H1 (cell line): ENCODE measurements at regions not wholly inside any gene's neighbourhood (a gene's known extent, or its start where the extent isn't known, plus 50 kb on each side); places are given as distances from the start of the nearest gene placed in this dataset.

Experiments used
- CTCF ChIA-PET: fragments of 300-600 bp; sonication (Branson Sonifier 250); formaldehyde crosslinking; loops from one replicate; lab custom pipeline; 2021; ENCODE audit not compliant: partially characterized antibody; lab: Charles Lee
- POLR2A ChIA-PET: fragments of 300-600 bp; sonication (Branson Sonifier 250); formaldehyde crosslinking; loops from one replicate; lab custom pipeline; 2021; ENCODE audit warnings: inconsistent platforms; ENCODE audit not compliant: partially characterized antibody; lab: Charles Lee
- DNase-seq, 2 experiments: peaks; one replicate each; pipeline versions ENCODE4 v3.0.0 to v3.0.0-alpha.2; 2010 to 2022; ENCODE audit warnings: low spot score in 2 of 2, low read depth in 1 of 2, mixed read lengths in 1 of 2
- FAIRE-seq: peaks from 2 replicates; lab custom pipeline; 2011; peaks lifted over from hg19 to GRCh38; lab: Jason Lieb, UNC
- H2AFZ ChIP-seq: 2 replicates; pipeline ENCODE4 v1.8.1; 2012; ENCODE audit warnings: low read length, inconsistent platforms
- H2AK5ac ChIP-seq: 2 replicates; pipeline ENCODE4 v1.6.1; 2013; ENCODE audit warnings: low read depth, low read length
- H2BK120ac ChIP-seq: replicated peaks from 2 replicates; pipeline ENCODE3; 2013; ENCODE audit warnings: low read depth, low read length, inconsistent platforms
- H2BK12ac ChIP-seq: 2 replicates; pipeline ENCODE4 v1.6.1; 2013; ENCODE audit warnings: low read depth, low read length
- H2BK15ac ChIP-seq: 2 replicates; pipeline ENCODE4 v1.6.1; 2013; ENCODE audit warnings: low read length
- H2BK20ac ChIP-seq: 2 replicates; pipeline ENCODE4 v1.6.1; 2013; ENCODE audit warnings: low read length
- H2BK5ac ChIP-seq: 2 replicates; pipeline ENCODE4 v1.6.1; 2013; ENCODE audit warnings: low read depth, low read length
- H3K14ac ChIP-seq: 2 replicates; pipeline ENCODE4 v1.6.1; 2013; ENCODE audit warnings: inconsistent platforms; ENCODE audit not compliant: insufficient read length
- H3K18ac ChIP-seq: 2 replicates; pipeline ENCODE4 v1.6.1; 2013; ENCODE audit warnings: low read length; ENCODE audit errors: extremely low read depth
- H3K23ac ChIP-seq: 2 replicates; pipeline ENCODE4 v1.6.1; 2013; ENCODE audit warnings: inconsistent platforms; ENCODE audit not compliant: insufficient read length
- H3K23me2 ChIP-seq: 2 replicates; pipeline ENCODE4 v1.6.1; 2013; ENCODE audit warnings: low read depth, low read length
- H3K27ac ChIP-seq: 2 replicates; pipeline ENCODE4 v1.6.1; 2011; ENCODE audit warnings: low read depth, low read length, inconsistent platforms
- H3K27me3 ChIP-seq, 4 experiments: replicated peaks in 1 of 4; 1 replicate in 1 of 4; 2 replicates in 3 of 4; pipeline versions ENCODE4 v1.6.1 to v1.8.1; 2011 to 2013; ENCODE audit warnings: low read length in 3 of 4, mild to moderate bottlenecking in 3 of 4, inconsistent platforms in 2 of 4, mixed read lengths in 2 of 4, moderate library complexity in 1 of 4; ENCODE audit not compliant: control insufficient read depth in 3 of 4, insufficient read depth in 3 of 4; ENCODE audit errors: extremely low read depth in 1 of 4
- H3K36me3 ChIP-seq, 4 experiments: 2 replicates each; pipeline versions ENCODE4 v1.6.1 to v1.8.1; 2011 to 2013; ENCODE audit warnings: mild to moderate bottlenecking in 4 of 4, low read length in 3 of 4, moderate library complexity in 2 of 4, control low read depth in 1 of 4, inconsistent platforms in 1 of 4; ENCODE audit not compliant: insufficient read depth in 4 of 4, control insufficient read depth in 2 of 4
- H3K4ac ChIP-seq: replicated peaks from 2 replicates; pipeline ENCODE3; 2013; ENCODE audit warnings: low read length, low read depth, mixed read lengths, inconsistent platforms; ENCODE audit not compliant: insufficient read length
- H3K4me1 ChIP-seq, 4 experiments: replicated peaks in 1 of 4; 1 replicate in 1 of 4; 2 replicates in 3 of 4; pipeline versions ENCODE4 v1.6.1 to v1.8.1; 2011 to 2013; ENCODE audit warnings: low read length in 3 of 4, inconsistent platforms in 2 of 4, mixed read lengths in 1 of 4; ENCODE audit not compliant: insufficient read depth in 4 of 4, control insufficient read depth in 3 of 4
- H3K4me2 ChIP-seq, 2 experiments: 2 replicates each; pipeline versions ENCODE4 v1.6.1 to v1.8.1; 2011 to 2013; ENCODE audit warnings: low read depth in 2 of 2, low read length in 2 of 2, control low read depth in 1 of 2, inconsistent platforms in 1 of 2, mild to moderate bottlenecking in 1 of 2; ENCODE audit not compliant: insufficient read depth in 1 of 2
- H3K4me3 ChIP-seq, 4 experiments: fragments of 200-600, 300-600 bp in 1 of 4; sonication (generic), shearing (Covaris generic), sonication (Bioruptor Twin) in 1 of 4; 2 replicates each; pipeline versions ENCODE4 v1.5.1 to v1.8.1; 2011 to 2016; ENCODE audit warnings: low read length in 4 of 4, low read depth in 3 of 4, control low read depth in 2 of 4, inconsistent platforms in 2 of 4, mild to moderate bottlenecking in 2 of 4, mixed read lengths in 1 of 4, moderate library complexity in 1 of 4; ENCODE audit not compliant: insufficient read depth in 2 of 4; ENCODE audit errors: extremely low read depth in 1 of 4
- H3K56ac ChIP-seq: replicated peaks from 2 replicates; pipeline ENCODE3; 2013; ENCODE audit warnings: low read depth, mild to moderate bottlenecking, mixed read lengths, low read length, inconsistent platforms; ENCODE audit not compliant: insufficient read length
- H3K79me1 ChIP-seq: 2 replicates; pipeline ENCODE4 v1.6.1; 2013; ENCODE audit warnings: low read depth, low read length, control low read depth
- H3K79me2 ChIP-seq, 2 experiments: 2 replicates each; pipeline versions ENCODE4 v1.6.1 to v1.8.1; 2012 to 2013; ENCODE audit warnings: low read length in 2 of 2, mild to moderate bottlenecking in 2 of 2, inconsistent platforms in 1 of 2; ENCODE audit not compliant: insufficient read depth in 2 of 2, control insufficient read depth in 1 of 2
- H3K9ac ChIP-seq, 4 experiments: replicated peaks in 1 of 4; 1 replicate in 1 of 4; 2 replicates in 3 of 4; pipeline versions ENCODE4 v1.6.1 to v1.8.1; 2011 to 2013; ENCODE audit warnings: low read depth in 3 of 4, low read length in 3 of 4, control low read depth in 2 of 4, mild to moderate bottlenecking in 2 of 4, moderate library complexity in 2 of 4, inconsistent platforms in 1 of 4; ENCODE audit errors: extremely low read depth in 1 of 4
- H3K9me3 ChIP-seq, 2 experiments: 2 replicates each; pipeline versions ENCODE4 v1.6.1 to v1.8.1; 2012 to 2013; ENCODE audit warnings: mild to moderate bottlenecking in 2 of 2, moderate library complexity in 2 of 2, control low read depth in 1 of 2, inconsistent platforms in 1 of 2, low read depth in 1 of 2, low read length in 1 of 2, mixed read lengths in 1 of 2; ENCODE audit not compliant: insufficient read depth in 2 of 2
- H4K20me1 ChIP-seq, 2 experiments: replicated peaks in 1 of 2; 2 replicates each; pipeline versions ENCODE3 to v1.8.1; 2011 to 2013; ENCODE audit warnings: inconsistent platforms in 2 of 2, low read length in 2 of 2, mild to moderate bottlenecking in 1 of 2; ENCODE audit not compliant: insufficient read depth in 2 of 2, control insufficient read depth in 1 of 2
- H4K5ac ChIP-seq: 2 replicates; pipeline ENCODE4 v1.6.1; 2013; ENCODE audit warnings: low read length, low read depth, mixed read lengths, inconsistent platforms; ENCODE audit not compliant: insufficient read length
- H4K8ac ChIP-seq: 2 replicates; pipeline ENCODE4 v1.8.0; 2013; ENCODE audit warnings: mild to moderate bottlenecking, moderate library complexity, low read length, inconsistent platforms; ENCODE audit not compliant: insufficient read depth; ENCODE audit errors: extremely low read depth
- H4K91ac ChIP-seq: replicated peaks from 2 replicates; pipeline ENCODE3; 2013; ENCODE audit warnings: low read length, mixed read lengths, inconsistent platforms; ENCODE audit not compliant: insufficient read length
- CBX5 ChIP-seq: fragments of 300-800, 300-1000 bp; sonication (generic); IDR thresholded peaks from 2 replicates; pipeline ENCODE4 v1.7.1; 2016; ENCODE audit warnings: antibody characterized with exemption, low read length, low read depth
- E2F6 ChIP-seq: IDR thresholded peaks from 2 replicates; pipeline ENCODE4 v1.6.1; 2012; ENCODE audit warnings: inconsistent platforms
- KDM4A ChIP-seq: IDR thresholded peaks from one replicate; pipeline ENCODE4 v1.7.1; 2012; ENCODE audit warnings: low read depth, mild to moderate bottlenecking, moderate library complexity, low read length, inconsistent platforms; ENCODE audit not compliant: severe bottlenecking
- MAX ChIP-seq: IDR thresholded peaks from 2 replicates; pipeline ENCODE4 v1.6.1; 2012; ENCODE audit warnings: inconsistent platforms
- SIX5 ChIP-seq: IDR thresholded peaks from 2 replicates; pipeline ENCODE4 v1.6.1; 2011; ENCODE audit warnings: mild to moderate bottlenecking, low read depth, low read length
- WGBS, 2 experiments: shearing (Covaris generic) in 1 of 2; methylation state at CpG; one replicate each; pipeline versions ENCODE4 v1.1.6 to v1.1.7; 2013 to 2015; ENCODE audit warnings: low lambda C conversion rate in 2 of 2, mixed read lengths in 2 of 2, inconsistent platforms in 1 of 2, low coverage in 1 of 2, missing lambda C conversion rate in 1 of 2; ENCODE audit not compliant: insufficient replicate concordance in 2 of 2, insufficient coverage in 1 of 2, insufficient read length in 1 of 2; ENCODE audit errors: extremely low coverage in 1 of 2, missing lambda C conversion rate in 1 of 2; 5-methylcytosine and 5-hydroxymethylcytosine counted together

- no peak overlapping the region for H2BK20ac ChIP-seq
- H3K23me2 ChIP-seq = no peaks in the 10 kb centered on the region
- no peak overlapping the region for H3K4ac ChIP-seq
- H3K27me3 ChIP-seq = no peaks in the 10 kb centered on the region
- no peak overlapping the region for H3K4me2 ChIP-seq
- no peaks in the 10 kb centered on the region for H3K79me1 ChIP-seq
- H4K8ac ChIP-seq = no peak overlapping the region
- CTCF ChIA-PET = interaction anchor here (0.6 to 2.2 kb wide), 3 partner anchors 206 to 1109 kb away, joined by 3 to 4 read pairs (median 3); no protein-coding TSS in a partner anchor
- H2AFZ ChIP-seq = no peak overlapping the region
- POLR2A ChIA-PET = no interaction called here
- H3K4me3 ChIP-seq = no peak overlapping the region
- FAIRE-seq (no peak), DNase-seq (no peak)
- H3K9ac ChIP-seq = no peak overlapping the region
- H4K5ac ChIP-seq = no peak overlapping the region
- no peak overlapping the region for H3K14ac ChIP-seq
- no peak overlapping the region for H2AK5ac ChIP-seq
- no peak overlapping the region for H3K23ac ChIP-seq
- no peak overlapping the region for H2BK15ac ChIP-seq
- H3K18ac ChIP-seq = no peak overlapping the region
- no peak overlapping the region for H2BK120ac ChIP-seq
- H4K20me1 ChIP-seq = no peaks in the 10 kb centered on the region
- no peaks in the 10 kb centered on the region for H3K4me1 ChIP-seq
- H3K56ac ChIP-seq = no peak overlapping the region
- H3K27ac ChIP-seq = no peak overlapping the region
- H4K91ac ChIP-seq = no peak overlapping the region
- peaks cover 2 to 13% of the 10 kb centered on the region in 2 experiments; a peak in 2 of 4 replicates for H3K9me3 ChIP-seq
- no peak overlapping the region for H2BK12ac ChIP-seq
- WGBS, 2 experiments = 91% methylated on average over 17 of the region's 20 CpGs; no CpG with 5 or more reads in 1 of the 2 experiments
- H3K36me3 ChIP-seq = no peaks in the 10 kb centered on the region
- H2BK5ac ChIP-seq = no peak overlapping the region
- H3K79me2 ChIP-seq = no peaks in the 10 kb centered on the region
- no peak for TF ChIP-seq KDM4A
- no peak for TF ChIP-seq MAX
- no peak for TF ChIP-seq CBX5
- TF ChIP-seq E2F6 = no peak
- no peak for TF ChIP-seq SIX5
Observed at GRCh38 chr14:101028971-101029667, 125.6 kb upstream of the RTL1 start.
